ENCODE measurements at regions not wholly inside any gene's neighbourhood (a gene's known extent, or its start where the extent isn't known, plus 50 kb on each side); places are given as distances from the start of the nearest gene placed in this dataset.

DNA sequence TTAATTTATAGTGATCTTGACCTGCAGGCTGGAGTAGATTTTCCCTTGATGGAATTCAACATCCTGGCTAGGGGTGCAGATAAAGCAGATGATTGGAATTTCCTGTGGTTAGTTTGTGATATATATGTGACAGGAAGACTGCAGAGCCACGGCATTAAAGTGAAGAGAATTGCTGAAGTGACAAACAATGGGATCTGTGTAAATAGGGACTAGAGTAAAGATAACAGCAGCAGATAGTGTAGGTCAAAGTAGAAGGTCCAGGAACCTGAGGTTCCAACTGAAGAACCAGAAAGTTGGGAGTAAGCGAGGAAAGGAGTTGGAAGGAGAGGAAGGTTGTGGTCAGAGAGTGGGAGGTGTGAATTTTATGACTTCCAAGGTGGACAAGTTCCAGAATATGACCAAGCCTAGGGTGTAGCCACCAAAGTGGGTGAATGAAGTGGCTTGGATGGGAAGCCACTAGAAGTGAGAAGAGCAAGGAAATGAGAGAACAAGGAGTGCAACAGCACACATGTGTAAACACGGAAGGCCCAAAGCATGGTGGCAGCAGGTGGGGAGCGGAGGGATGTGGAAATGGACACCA lies 325.0 kb downstream of the RAB28 start:
- no peaks in the 10 kb centered on the region for H3K4me1 ChIP-seq (ENCODE audit: control insufficient read depth, insufficient read depth, low read length)
- no peaks in the 10 kb centered on the region for H3K36me3 ChIP-seq (ENCODE audit: control insufficient read depth in 2 of 2, insufficient read depth in 1 of 2, low read length in 2 of 2)
- no peaks in the 10 kb centered on the region for H3K9me3 ChIP-seq (ENCODE audit: control insufficient read depth, insufficient read depth, low read depth, low read length)
- no peak overlapping the region for H3K27ac ChIP-seq (ENCODE audit: extremely low read depth, low read depth, low read length)
- ChIA-PET CTCF (no interaction called here), POLR2A (no interaction called here)
- TF ChIP-seq TRIM28 (IDR thresholded peaks at IDR 0.05; ENCODE audit: borderline replicate concordance, low read length), result no peak
- 0 out of 2 replicates have a peak, but pooled peaks have one; percentile 36 for TF ChIP-seq ZFHX2 (tag by site-specific recombination; conservative IDR thresholded peaks at IDR 0.05)
- H3K4me3 ChIP-seq (ENCODE audit: low read depth, low read length), result no peak overlapping the region

DNA sequence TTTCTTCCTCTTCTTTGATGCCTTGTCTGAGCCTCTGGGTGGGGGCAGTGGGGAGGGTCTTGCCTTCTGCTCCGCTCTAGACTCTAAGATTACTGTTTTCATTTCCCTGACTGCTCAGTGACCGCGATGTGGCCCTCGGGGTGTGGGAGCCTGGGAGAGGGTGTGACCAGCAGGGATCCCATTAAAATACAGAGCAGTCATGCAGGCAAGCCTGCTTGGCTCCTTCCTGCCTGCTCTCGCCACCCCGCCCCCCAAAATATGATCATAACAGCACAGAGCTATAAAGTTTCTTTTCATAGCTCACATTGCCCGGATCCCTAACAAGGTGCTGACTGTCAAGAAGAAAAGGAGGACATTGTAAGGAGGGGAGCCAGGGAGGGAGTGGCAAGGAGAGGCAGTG lies 332.9 kb downstream of the RAB28 start:
- H3K36me3 ChIP-seq (ENCODE audit: control insufficient read depth in 2 of 2, insufficient read depth in 1 of 2, low read length in 2 of 2), result no peaks in the 10 kb centered on the region
- H3K4me1 ChIP-seq (ENCODE audit: control insufficient read depth, insufficient read depth, low read length), result no peaks in the 10 kb centered on the region
- no peaks in the 10 kb centered on the region for H3K9me3 ChIP-seq (ENCODE audit: control insufficient read depth, insufficient read depth, low read depth, low read length)
- POLR2A ChIA-PET, result no interaction called here
- H3K27ac ChIP-seq (ENCODE audit: extremely low read depth, low read depth, low read length), result no peak overlapping the region
- CTCF ChIA-PET, result no interaction called here
- H3K4me3 ChIP-seq (ENCODE audit: low read depth, low read length), result no peak overlapping the region
- TF ChIP-seq FEZF1 (tag by site-specific recombination; IDR thresholded peaks at IDR 0.05), result peak; percentile 31; the same call in 1 of the 2 replicates
- 0 out of 2 replicates have a peak, but pooled peaks have one; percentile 18 for TF ChIP-seq ZBTB8A (tag by site-specific recombination; IDR thresholded peaks at IDR 0.05)
- no peak for TF ChIP-seq ZEB2 (tag by site-specific recombination; IDR thresholded peaks at IDR 0.05)
- TF ChIP-seq ZIC2 (tag by site-specific recombination; IDR thresholded peaks at IDR 0.05), result peak; percentile 64
- no peak for TF ChIP-seq ZNF747 (tag by site-specific recombination; IDR thresholded peaks at IDR 0.05)
- TF ChIP-seq BCL11A (tag by site-specific recombination; IDR thresholded peaks at IDR 0.05; ENCODE audit: low read depth), result no peak

DNA sequence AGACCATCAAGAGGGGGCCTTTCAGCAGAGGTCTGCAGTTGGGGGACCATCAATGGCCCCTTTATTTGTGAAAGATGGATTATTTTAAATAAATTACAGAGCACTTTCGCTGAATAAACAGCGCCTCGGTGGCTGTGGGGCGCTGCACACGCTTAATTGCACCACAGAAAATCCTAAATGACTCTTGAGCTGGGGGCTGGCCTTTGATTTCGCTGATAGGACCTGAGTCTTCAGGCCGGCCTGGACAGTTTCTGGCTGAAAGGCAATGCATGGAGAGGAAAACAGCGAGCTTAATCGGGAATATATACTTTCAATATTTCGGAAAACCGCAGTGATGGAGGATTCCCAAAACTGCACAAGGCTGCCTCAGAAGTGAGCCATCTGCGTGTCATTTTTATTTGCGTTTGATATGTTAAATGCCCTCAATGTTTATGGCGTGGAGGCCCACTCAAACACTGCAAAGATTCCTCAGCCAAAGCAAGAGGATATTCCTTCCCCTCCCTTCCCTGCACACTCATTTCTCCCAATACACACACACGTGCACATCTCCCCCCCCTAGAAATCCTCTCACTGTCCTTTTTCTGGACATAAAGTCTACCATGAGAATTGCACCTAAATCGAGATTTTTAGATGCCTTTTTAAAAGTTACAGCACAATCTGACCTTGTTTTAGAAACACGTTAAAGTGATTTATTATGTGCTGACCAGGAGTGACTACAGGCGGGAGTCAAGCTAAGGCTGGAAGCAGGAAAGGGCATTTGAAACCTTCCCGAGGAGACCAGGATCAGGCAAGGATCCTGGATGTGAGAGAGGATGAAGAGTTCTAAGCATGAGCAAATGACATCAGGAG lies 340.7 kb downstream of the RAB28 start:
- Histone ChIP-seq H3K36me3 (ENCODE audit: control insufficient read depth in 2 of 2, insufficient read depth in 1 of 2, low read length in 2 of 2) (no peaks in the 10 kb centered on the region), H3K9me3 (ENCODE audit: control insufficient read depth, insufficient read depth, low read depth, low read length) (no peaks in the 10 kb centered on the region), H3K4me3 (ENCODE audit: low read depth, low read length) (no peak overlapping the region), H3K4me1 (ENCODE audit: control insufficient read depth, insufficient read depth, low read length) (no peaks in the 10 kb centered on the region), H3K27ac (ENCODE audit: extremely low read depth, low read depth, low read length) (no peak overlapping the region)
- TF ChIP-seq, protein P1, sequence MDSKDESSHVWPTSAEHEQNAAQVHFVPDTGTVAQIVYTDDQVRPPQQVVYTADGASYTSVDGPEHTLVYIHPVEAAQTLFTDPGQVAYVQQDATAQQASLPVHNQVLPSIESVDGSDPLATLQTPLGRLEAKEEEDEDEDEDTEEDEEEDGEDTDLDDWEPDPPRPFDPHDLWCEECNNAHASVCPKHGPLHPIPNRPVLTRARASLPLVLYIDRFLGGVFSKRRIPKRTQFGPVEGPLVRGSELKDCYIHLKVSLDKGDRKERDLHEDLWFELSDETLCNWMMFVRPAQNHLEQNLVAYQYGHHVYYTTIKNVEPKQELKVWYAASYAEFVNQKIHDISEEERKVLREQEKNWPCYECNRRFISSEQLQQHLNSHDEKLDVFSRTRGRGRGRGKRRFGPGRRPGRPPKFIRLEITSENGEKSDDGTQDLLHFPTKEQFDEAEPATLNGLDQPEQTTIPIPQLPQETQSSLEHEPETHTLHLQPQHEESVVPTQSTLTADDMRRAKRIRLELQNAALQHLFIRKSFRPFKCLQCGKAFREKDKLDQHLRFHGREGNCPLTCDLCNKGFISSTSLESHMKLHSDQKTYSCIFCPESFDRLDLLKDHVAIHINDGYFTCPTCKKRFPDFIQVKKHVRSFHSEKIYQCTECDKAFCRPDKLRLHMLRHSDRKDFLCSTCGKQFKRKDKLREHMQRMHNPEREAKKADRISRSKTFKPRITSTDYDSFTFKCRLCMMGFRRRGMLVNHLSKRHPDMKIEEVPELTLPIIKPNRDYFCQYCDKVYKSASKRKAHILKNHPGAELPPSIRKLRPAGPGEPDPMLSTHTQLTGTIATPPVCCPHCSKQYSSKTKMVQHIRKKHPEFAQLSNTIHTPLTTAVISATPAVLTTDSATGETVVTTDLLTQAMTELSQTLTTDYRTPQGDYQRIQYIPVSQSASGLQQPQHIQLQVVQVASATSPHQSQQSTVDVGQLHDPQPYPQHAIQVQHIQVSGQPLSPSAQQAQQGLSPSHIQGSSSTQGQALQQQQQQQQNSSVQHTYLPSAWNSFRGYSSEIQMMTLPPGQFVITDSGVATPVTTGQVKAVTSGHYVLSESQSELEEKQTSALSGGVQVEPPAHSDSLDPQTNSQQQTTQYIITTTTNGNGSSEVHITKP (tag by site-specific recombination; IDR thresholded peaks at IDR 0.05), result no peak
- TF ChIP-seq ZNF266 (tag by site-specific recombination; IDR thresholded peaks at IDR 0.05; ENCODE audit: low read depth) (no peak), ZNF114 (tag by site-specific recombination; IDR thresholded peaks at IDR 0.05) (no peak), ZBTB1 (tag by site-specific recombination; IDR thresholded peaks at IDR 0.05) (no peak), ZNF555 (tag by site-specific recombination; conservative IDR thresholded peaks at IDR 0.05) (no peak), ZSCAN23 (tag by site-specific recombination; IDR thresholded peaks at IDR 0.05) (no peak), WT1 (tag by site-specific recombination; IDR thresholded peaks at IDR 0.05) (no peak), ZNF600 (tag by site-specific recombination; IDR thresholded peaks at IDR 0.05) (no peak)
- TF ChIP-seq, protein P2, sequence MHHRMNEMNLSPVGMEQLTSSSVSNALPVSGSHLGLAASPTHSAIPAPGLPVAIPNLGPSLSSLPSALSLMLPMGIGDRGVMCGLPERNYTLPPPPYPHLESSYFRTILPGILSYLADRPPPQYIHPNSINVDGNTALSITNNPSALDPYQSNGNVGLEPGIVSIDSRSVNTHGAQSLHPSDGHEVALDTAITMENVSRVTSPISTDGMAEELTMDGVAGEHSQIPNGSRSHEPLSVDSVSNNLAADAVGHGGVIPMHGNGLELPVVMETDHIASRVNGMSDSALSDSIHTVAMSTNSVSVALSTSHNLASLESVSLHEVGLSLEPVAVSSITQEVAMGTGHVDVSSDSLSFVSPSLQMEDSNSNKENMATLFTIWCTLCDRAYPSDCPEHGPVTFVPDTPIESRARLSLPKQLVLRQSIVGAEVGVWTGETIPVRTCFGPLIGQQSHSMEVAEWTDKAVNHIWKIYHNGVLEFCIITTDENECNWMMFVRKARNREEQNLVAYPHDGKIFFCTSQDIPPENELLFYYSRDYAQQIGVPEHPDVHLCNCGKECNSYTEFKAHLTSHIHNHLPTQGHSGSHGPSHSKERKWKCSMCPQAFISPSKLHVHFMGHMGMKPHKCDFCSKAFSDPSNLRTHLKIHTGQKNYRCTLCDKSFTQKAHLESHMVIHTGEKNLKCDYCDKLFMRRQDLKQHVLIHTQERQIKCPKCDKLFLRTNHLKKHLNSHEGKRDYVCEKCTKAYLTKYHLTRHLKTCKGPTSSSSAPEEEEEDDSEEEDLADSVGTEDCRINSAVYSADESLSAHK (tag by site-specific recombination; IDR thresholded peaks at IDR 0.05), result no peak
- TF ChIP-seq, protein P3, sequence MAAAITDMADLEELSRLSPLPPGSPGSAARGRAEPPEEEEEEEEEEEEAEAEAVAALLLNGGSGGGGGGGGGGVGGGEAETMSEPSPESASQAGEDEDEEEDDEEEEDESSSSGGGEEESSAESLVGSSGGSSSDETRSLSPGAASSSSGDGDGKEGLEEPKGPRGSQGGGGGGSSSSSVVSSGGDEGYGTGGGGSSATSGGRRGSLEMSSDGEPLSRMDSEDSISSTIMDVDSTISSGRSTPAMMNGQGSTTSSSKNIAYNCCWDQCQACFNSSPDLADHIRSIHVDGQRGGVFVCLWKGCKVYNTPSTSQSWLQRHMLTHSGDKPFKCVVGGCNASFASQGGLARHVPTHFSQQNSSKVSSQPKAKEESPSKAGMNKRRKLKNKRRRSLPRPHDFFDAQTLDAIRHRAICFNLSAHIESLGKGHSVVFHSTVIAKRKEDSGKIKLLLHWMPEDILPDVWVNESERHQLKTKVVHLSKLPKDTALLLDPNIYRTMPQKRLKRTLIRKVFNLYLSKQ (tag by site-specific recombination; IDR thresholded peaks at IDR 0.05; ENCODE audit: borderline replicate concordance), result no peak
- ChIA-PET POLR2A (no interaction called here), CTCF (interaction anchor here (0.9 kb wide), 1 partner anchor 53 kb away, joined by 3 read pairs; no protein-coding TSS in a partner anchor)
